GM12878 (cell line): ENCODE measurements at regions not wholly inside any gene's neighbourhood (a gene's known extent, or its start where the extent isn't known, plus 50 kb on each side); places are given as distances from the start of the nearest gene placed in this dataset.

Source experiments
- EP300 ChIP-seq, 2 experiments: fragments of 150-350 bp in 1 of 2; IDR thresholded peaks; 2 replicates each; pipeline ENCODE4 v1.6.1; 2011 to 2012; ENCODE audit warnings: low read depth in 2 of 2, low read length in 2 of 2, borderline replicate concordance in 1 of 2, improper control_type of control experiment in 1 of 2, inconsistent platforms in 1 of 2; ENCODE audit not compliant: control insufficient read depth in 1 of 2
- HCFC1 ChIP-seq: fragments of 150-350 bp; IDR thresholded peaks from 2 replicates; pipeline ENCODE4 v1.6.1; 2014; ENCODE audit warnings: low read length
- JUND ChIP-seq: IDR thresholded peaks from 2 replicates; pipeline ENCODE4 v1.6.1; 2012; ENCODE audit warnings: low read depth, mild to moderate bottlenecking, low read length, improper control_type of control experiment, moderate library complexity
- RAD21 ChIP-seq: IDR thresholded peaks from 2 replicates; pipeline ENCODE4 v1.6.1; 2011; ENCODE audit warnings: mild to moderate bottlenecking, low read depth, low read length, moderate library complexity; ENCODE audit not compliant: insufficient read depth
- SIN3A ChIP-seq: IDR thresholded peaks from 2 replicates; pipeline ENCODE4 v1.6.1; 2012; ENCODE audit warnings: low read depth, low read length, improper control_type of control experiment
- SMC3 ChIP-seq: IDR thresholded peaks from 2 replicates; pipeline ENCODE4 v1.6.1; 2011; ENCODE audit warnings: low read length, improper control_type of control experiment, borderline replicate concordance
- ZNF274 ChIP-seq: IDR thresholded peaks from one replicate; pipeline ENCODE4 v1.8.0; 2011; ENCODE audit not compliant: insufficient read length, insufficient read depth
- TF ChIP-seq, protein P1 (sequence below), 3 experiments: IDR thresholded peaks in 2 of 3; conservative IDR thresholded peaks in 1 of 3; 2 replicates each; pipeline ENCODE4 v1.5.1; 2011; ENCODE audit warnings: low read depth in 3 of 3, low read length in 3 of 3, mild to moderate bottlenecking in 3 of 3, control low read depth in 2 of 3, moderate library complexity in 2 of 3, inconsistent platforms in 1 of 3, mixed read lengths in 1 of 3; ENCODE audit not compliant: control insufficient read depth in 2 of 3, insufficient read depth in 1 of 3; ENCODE audit errors: extremely low read depth in 1 of 3

DNA sequence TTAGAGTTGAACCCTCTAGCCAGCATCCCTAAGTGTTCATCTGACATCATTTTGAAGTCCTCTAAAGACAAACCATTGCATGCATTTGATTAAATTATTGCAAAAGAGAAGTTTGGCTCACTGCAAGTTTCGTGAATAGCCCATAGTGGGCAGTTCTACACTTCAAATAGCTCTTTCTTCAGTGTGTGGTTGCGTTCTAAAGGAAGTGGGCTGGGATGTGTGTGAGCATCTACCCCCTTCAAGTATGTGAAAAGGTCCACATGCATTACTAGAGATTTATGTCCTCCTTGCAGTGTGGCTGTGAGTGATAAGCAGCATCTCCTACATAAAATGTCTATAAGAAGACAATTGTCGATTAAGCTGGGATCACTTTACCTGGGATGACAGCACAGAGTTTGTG, 54.6 kb downstream of the SST start:
- TF ChIP-seq EP300 (IDR thresholded peaks at IDR 0.05; ENCODE audit: borderline replicate concordance in 1 of 2, control insufficient read depth in 1 of 2, low read depth in 2 of 2, low read length in 2 of 2), result no peak
- TF ChIP-seq SMC3, result no peak
- TF ChIP-seq HCFC1, result no peak
- TF ChIP-seq ZNF274, result no peak
- TF ChIP-seq JUND, result no peak
- TF ChIP-seq RAD21, result no peak
- TF ChIP-seq SIN3A, result no peak
- TF ChIP-seq, protein P1, sequence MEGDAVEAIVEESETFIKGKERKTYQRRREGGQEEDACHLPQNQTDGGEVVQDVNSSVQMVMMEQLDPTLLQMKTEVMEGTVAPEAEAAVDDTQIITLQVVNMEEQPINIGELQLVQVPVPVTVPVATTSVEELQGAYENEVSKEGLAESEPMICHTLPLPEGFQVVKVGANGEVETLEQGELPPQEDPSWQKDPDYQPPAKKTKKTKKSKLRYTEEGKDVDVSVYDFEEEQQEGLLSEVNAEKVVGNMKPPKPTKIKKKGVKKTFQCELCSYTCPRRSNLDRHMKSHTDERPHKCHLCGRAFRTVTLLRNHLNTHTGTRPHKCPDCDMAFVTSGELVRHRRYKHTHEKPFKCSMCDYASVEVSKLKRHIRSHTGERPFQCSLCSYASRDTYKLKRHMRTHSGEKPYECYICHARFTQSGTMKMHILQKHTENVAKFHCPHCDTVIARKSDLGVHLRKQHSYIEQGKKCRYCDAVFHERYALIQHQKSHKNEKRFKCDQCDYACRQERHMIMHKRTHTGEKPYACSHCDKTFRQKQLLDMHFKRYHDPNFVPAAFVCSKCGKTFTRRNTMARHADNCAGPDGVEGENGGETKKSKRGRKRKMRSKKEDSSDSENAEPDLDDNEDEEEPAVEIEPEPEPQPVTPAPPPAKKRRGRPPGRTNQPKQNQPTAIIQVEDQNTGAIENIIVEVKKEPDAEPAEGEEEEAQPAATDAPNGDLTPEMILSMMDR (IDR thresholded peaks at IDR 0.05 in 2 of 3, conservative IDR thresholded peaks at IDR 0.05 in 1 of 3; ENCODE audit: control insufficient read depth in 2 of 3, extremely low read depth in 1 of 3, insufficient read depth in 1 of 3, low read depth in 3 of 3, low read length in 3 of 3), result no peak
